ENCODE measurements at regions not wholly inside any gene's neighbourhood (a gene's known extent, or its start where the extent isn't known, plus 50 kb on each side); places are given as distances from the start of the nearest gene placed in this dataset.

GRCh38 chr4:163017135-163017534 is 149.6 kb downstream of the NAF1 start:
- no peak for TF ChIP-seq CTCF (conservative IDR thresholded peaks at IDR 0.05; ENCODE audit: control insufficient read depth, insufficient read depth, low read depth, low read length)
- DNase-seq (ENCODE audit: low read depth), result no peak
- H3K4me3 ChIP-seq (ENCODE audit: control insufficient read depth, low read depth, low read length), result no peak overlapping the region

GRCh38 chr4:163012816-163013215 is 153.9 kb downstream of the NAF1 start:
- TF ChIP-seq CTCF (conservative IDR thresholded peaks at IDR 0.05; ENCODE audit: control insufficient read depth, insufficient read depth, low read depth, low read length), result no peak
- DNase-seq (ENCODE audit: low read depth), result no peak

GRCh38 chr4:163003979-163004378 is 162.7 kb downstream of the NAF1 start:
- no peak for DNase-seq (ENCODE audit: low read depth)
- TF ChIP-seq CTCF (conservative IDR thresholded peaks at IDR 0.05; ENCODE audit: control insufficient read depth, insufficient read depth, low read depth, low read length), result no peak
- no peak overlapping the region for H3K4me3 ChIP-seq (ENCODE audit: control insufficient read depth, low read depth, low read length)

More at GRCh38 chr4:163012816-163013215, 153.9 kb downstream of the NAF1 start:
- H3K4me3 ChIP-seq (ENCODE audit: control insufficient read depth, low read depth, low read length), result no peak overlapping the region

- no peak overlapping the region for H3K4me3 ChIP-seq (ENCODE audit: control insufficient read depth, low read depth, low read length)
- TF ChIP-seq CTCF (conservative IDR thresholded peaks at IDR 0.05; ENCODE audit: control insufficient read depth, insufficient read depth, low read depth, low read length), result no peak
- DNase-seq (ENCODE audit: low read depth), result no peak
Measured at GRCh38 chr4:162988530-162988929, 178.2 kb downstream of the NAF1 start.

- no peak for TF ChIP-seq CTCF (conservative IDR thresholded peaks at IDR 0.05; ENCODE audit: control insufficient read depth, insufficient read depth, low read depth, low read length)
Measured at GRCh38 chr4:162985131-162985530, 181.6 kb downstream of the NAF1 start.

GRCh38 chr4:162984621-162985020 is 182.1 kb downstream of the NAF1 start:
- TF ChIP-seq CTCF (conservative IDR thresholded peaks at IDR 0.05; ENCODE audit: control insufficient read depth, insufficient read depth, low read depth, low read length), result no peak
- H3K4me3 ChIP-seq (ENCODE audit: control insufficient read depth, low read depth, low read length), result no peak overlapping the region
- DNase-seq (ENCODE audit: low read depth), result no peak

More at GRCh38 chr4:162985131-162985530, 181.6 kb downstream of the NAF1 start:
- H3K4me3 ChIP-seq (ENCODE audit: control insufficient read depth, low read depth, low read length), result no peak overlapping the region
- DNase-seq (ENCODE audit: low read depth), result no peak

- no peak for TF ChIP-seq CTCF (conservative IDR thresholded peaks at IDR 0.05; ENCODE audit: control insufficient read depth, insufficient read depth, low read depth, low read length)
- no peak for DNase-seq (ENCODE audit: low read depth)
- H3K4me3 ChIP-seq (ENCODE audit: control insufficient read depth, low read depth, low read length), result no peak overlapping the region
Measured at GRCh38 chr4:162981823-162982222, 184.9 kb downstream of the NAF1 start.
